COLO668 (cell line): ENCODE measurements at regions not wholly inside any gene's neighbourhood (a gene's known extent, or its start where the extent isn't known, plus 50 kb on each side); places are given as distances from the start of the nearest gene placed in this dataset.
A peak's percentile ranks its signal among the peaks of the same experiment; 100 is the strongest.

Experiments
- DNase-seq: peaks from one replicate; lab custom pipeline; 2025; ENCODE audit not compliant: unreplicated experiment; lab: John Stamatoyannopoulos, UW

DNA sequence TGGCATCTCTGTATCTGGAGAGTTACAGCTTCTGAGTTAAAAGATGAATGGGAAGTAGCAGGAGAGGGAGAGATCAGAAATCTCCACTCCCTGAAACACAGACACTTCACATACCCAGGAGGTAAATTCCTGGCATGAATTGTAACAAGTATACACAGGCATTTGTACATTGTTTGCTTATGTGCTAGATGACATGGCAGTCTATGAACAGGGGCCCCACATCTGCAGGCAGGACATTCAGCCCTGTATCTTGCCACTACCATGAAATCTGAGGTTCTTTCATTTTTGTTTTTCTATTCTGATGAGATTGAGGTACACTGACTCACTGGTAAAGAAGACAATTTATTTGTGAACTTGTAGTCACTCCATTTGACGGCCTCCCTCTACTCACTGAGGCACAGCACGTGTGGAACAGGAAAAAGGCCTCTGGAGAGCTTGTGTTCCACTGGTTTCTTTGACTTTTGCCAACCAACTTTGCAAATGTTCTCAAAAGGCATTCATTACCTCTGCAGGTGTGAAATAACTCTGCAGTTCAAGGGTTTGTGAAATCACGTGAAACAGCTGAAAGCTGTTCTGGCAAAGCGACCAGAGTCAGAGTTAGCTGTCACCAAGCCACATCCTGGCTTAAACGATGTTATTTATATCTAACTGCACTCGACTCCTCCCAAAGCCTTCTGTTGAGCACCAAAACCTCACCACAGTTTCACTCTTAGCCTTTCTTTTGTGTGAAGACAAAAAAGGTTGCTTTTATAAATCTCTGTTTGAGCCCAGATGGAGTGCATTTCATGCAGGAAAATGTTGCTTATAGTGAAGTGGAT is 401.3 kb upstream of the CFAP20DC start:
- no peak for DNase-seq

DNA sequence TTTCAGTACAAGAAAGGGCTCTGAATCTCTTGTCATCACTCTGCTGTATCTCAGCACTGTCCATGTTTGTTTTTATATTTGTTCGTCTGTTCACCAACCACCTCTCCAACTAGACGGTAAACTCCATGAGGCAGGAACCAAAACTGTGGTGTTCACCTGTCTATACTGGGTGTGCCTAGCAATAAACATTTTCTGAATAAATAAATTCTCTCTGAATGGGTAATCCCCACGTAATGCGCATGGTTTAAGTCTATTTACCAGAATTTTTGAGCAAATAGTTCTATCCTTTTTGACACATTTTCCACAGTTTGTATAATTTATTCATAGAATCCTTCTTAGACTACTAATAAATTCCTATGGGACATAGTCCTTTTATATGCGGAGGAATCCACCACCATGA is 400.6 kb upstream of the CFAP20DC start:
- DNase-seq, result no peak

DNA sequence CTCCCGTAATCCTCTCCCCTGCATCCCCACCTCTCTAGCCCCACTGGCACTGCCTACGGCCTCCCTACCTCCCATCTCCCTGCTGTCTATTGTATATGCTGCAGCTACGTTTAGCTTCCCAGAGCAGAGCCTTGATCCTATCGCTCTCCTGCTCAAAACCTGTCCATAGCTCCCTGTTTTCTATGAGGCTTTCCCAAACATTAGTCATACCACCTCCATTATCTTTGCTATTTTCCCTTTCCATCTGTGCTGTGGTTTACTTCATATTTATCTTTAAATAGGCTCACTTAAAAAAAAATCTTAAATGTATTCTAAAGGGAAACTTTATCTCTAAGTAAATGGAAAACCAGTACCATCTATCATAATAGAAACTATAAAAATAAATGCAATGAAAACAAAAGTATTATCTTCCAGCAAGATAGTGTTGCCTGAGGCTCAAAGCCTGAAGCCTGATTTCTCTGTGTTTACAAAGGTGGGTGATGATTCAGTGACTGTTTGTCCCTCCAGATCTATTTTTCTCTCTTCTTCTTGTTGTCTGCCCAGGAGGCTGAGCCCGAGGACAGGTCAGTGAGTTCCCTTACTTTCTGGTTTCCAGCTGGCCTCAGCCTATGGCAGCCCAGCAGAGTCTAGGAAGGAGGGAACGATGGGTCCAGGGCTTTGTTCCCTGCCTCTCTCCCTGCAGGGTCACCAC is 397.1 kb upstream of the CFAP20DC start:
- DNase-seq, result peak; percentile 39

- no peak for DNase-seq
Observed at GRCh38 chr3:59444676-59445075, 394.9 kb upstream of the CFAP20DC start.

DNA sequence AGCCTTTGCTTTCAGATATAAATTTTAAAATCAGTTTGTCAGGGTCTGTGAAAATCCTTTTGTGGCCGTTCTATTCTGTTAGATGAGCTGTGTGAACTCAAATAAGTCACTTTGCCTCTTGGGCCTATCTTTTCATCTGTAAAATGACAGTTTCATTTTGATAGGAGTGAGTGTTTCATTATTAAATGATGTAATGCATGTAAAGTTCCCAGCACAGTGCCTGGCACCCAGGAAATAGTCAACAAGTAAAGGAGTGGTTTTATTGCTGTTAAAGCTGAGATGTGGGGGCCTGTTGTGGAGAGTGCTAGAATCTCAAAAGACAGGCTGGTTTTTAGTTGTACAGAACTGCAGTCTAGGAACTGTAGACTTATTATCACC is 394.5 kb upstream of the CFAP20DC start:
- DNase-seq, result no peak

DNA sequence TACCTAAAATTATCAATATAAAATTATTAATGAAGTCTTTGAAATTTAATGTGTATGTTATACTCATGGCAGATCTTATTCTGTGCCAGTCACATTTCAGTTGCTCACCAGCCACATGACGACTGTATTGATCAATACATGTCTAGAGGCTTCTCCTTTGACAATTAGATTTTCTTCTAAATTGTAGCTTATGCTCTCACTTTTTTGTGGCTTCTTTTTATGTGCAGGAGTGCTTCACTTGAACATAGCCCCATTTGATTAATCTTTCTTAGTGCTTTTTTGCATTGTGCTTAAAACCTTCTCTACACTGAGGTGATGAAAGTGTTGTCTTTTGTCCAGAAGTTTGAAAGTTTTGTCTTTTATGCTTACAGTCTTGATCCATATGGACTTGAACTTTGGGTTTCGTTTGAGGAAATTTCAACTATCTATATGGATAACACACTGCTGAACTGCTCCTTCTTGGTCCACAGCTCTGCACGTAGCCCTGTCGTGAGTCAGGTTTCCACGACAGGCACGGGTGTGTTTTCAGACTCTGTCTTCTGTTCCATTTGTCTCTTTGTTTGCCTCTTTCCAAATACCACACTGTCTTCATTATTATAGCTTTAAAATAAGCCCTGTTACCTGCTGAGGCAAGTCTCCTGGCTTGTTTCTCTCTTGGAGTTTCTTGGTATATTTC is 393.9 kb upstream of the CFAP20DC start:
- DNase-seq, result no peak

DNA sequence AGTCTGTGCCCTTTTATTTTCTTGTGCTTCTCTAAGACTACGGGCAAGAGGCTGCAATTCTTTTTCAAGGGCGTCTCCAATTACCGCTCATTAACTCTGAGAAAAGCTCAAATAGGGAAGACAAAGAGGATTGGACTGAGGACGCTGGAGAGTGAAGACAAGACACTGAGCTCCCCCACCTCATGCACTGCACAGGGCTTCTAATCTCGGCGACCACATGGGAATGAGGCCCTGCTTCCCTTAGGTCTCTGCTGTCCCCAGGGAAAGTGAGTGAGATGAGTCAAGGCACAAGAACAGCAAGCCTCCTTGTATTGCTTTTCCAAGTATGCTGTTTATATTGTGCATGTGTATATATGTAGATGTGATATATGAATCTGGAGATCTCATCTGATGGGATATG is 392.2 kb upstream of the CFAP20DC start:
- no peak for DNase-seq

GRCh38 chr3:59440285-59441028 is 390.6 kb upstream of the CFAP20DC start:
- DNase-seq, result no peak

DNA sequence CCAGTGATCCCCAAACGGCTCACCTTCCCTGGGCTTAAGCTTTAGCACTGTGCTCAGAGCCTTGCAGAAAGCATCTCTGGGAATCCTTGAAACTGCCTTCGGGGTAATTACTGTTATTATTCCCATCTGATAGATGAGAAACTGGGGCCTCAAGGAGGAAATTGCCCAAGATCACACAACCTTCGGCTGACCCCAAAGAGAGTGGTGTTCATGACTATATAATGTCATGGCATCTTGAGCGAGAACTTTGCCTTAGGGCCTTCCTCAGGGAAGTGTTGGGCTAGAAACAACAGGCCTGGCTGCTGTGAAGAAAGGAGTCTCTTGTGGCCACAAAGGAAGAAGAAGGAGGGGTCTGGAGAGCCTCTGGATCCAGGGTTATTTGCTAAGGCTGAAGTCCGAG is 388.7 kb upstream of the CFAP20DC start:
- no peak for DNase-seq

DNA sequence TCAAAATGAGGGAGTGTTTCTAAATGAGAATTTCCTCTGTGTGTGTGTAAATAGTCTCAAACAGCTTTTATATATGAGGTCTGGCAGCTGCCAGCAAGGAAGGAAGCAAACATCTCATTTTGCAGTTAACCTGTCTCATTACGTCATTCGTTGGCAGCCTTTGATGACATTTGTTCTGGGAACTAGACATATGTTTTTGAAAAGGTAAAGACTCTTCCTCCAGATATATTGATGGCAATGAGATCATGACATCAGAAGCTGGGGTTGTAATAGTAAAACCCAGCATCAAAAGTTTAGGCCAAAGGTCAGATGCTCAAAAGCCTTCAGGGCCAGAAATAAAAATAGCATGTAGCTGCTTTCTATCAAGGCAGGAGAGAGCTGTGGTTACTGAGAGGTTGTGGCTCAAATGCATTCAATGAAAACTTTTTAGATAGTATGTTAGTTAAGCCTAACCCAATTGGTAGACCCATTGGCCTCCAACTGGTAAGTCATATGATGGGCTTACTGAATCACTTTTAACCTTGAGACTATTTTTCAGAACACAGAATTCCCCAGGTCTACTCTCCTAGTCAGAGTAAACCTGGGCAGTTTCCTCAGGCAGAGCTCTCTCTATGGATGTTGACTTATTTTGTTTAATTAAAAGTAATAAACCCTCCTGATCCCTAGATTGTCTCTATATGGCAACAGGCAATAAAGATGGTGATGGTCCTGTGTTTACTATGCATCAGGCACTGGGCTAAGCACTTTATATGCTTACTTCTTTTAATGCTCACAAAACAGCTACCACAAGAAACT is 386.5 kb upstream of the CFAP20DC start:
- DNase-seq, result peak; percentile 7

- no peak for DNase-seq
Observed at GRCh38 chr3:59433546-59433945, 383.7 kb upstream of the CFAP20DC start.

DNA sequence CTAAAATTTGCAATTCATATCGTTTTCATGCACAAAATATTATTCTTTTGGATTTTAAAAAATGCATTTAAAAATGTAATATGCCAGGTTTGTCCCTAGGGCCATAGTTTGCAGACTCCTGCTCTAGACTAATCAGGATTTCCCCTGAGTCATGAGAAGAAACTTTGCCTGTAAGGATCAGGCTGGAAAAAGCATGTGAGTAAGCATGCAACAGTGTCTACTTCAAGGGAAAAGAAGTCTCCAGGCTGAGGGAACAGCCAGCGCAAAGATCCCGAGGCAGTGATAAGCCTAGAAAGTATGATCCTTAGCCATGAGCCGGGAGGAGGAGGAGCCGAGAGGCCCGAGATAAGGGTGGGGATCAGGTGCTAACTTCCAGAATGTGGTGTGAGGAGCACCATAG is 382.8 kb upstream of the CFAP20DC start:
- no peak for DNase-seq

GRCh38 chr3:59430341-59430740 is 380.5 kb upstream of the CFAP20DC start:
- no peak for DNase-seq

DNA sequence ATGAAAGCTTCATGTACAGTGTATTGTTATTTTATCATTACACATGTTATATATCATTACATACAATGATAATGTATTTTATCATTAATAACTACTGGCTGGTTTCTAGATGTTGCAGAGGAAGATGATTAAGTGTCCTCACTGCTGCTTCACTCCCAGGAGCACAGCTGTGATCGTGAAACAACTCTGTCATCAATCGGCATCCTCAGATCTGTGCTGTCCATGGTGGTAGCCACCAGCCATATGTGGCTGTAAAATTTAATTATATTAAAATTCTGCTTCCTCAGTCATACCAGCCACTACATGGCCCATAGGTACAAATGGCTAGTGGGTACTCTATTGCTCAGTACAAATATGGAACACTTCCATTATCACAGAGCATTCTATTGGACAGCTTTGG is 379.4 kb upstream of the CFAP20DC start:
- no peak for DNase-seq

DNA sequence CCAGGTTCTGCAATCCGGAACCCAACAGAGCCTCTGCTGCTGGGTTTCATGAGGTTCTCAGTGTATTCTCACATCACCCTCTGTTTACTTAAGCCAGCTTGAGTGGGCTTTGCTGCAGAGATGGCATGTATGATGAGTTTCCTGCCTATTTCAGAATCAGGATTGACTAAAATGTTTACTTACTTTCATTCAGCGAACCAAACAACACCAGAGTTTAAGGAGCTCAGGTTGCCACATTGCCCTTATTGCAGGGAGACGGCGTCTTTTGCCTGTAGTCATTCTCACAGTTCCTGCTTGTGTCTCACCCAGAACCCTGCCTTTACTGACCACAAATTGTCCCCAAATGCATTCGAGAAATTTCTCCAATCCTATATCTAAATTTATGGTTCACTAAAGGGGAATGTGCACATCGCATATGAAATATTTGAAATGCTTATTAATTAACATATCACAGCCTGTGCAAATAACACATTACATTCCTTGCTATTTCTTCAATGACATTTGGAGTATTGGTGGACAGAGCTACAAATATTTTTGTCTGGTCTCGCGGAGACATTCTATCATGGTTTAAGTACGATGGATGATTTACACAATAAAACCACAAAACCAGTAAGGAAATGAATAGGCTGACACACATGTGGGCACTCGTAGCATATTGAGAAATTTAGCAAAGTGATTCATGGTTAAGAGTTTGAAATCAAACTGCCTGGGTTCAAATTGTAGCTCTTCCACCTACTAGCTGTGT is 377.2 kb upstream of the CFAP20DC start:
- no peak for DNase-seq

DNA sequence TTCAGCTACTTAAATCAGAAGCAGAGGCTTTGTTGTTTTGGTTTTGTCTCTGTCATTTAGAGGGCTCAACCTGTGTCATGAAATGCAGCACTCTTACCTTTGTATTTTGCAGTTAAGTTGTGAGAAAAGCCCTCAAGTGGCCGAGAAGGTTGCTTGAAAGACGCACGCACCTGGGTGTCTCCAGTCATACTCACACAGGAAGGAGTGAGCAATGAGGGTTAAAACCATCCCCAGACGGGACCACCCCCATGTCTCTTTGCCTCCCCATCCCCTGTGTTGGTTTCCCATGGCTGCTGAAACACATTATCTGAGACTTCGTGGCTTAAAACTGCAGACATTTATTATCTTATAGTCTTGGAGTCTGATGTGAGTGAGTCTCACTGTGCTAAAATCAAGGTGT is 376.1 kb upstream of the CFAP20DC start:
- DNase-seq, result no peak

DNA sequence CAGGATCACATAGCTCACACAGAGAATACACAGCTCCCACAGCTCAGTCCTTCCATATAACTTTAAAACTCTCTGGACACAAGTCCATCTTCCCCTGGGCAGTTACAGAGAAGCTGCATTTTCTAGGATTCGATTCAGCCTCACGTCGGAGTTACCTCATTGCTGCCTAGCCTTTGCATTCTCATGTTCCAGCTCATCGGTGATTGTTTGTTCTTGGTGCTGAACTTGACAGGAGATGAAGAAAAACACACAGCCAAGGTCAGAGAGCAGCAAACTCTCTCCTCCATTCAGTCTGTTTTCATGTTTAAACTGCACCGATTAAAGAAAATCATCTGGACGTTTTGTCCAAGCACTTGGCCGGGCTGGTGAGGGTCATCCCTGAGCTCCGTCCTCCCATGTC is 375.5 kb upstream of the CFAP20DC start:
- no peak for DNase-seq

- no peak for DNase-seq
Observed at GRCh38 chr3:59424268-59425010, 374.6 kb upstream of the CFAP20DC start.

- no peak for DNase-seq
Observed at GRCh38 chr3:59423707-59424106, 373.9 kb upstream of the CFAP20DC start.
